ENCODE measurements at regions not wholly inside any gene's neighbourhood (a gene's known extent, or its start where the extent isn't known, plus 50 kb on each side); places are given as distances from the start of the nearest gene placed in this dataset.

DNA sequence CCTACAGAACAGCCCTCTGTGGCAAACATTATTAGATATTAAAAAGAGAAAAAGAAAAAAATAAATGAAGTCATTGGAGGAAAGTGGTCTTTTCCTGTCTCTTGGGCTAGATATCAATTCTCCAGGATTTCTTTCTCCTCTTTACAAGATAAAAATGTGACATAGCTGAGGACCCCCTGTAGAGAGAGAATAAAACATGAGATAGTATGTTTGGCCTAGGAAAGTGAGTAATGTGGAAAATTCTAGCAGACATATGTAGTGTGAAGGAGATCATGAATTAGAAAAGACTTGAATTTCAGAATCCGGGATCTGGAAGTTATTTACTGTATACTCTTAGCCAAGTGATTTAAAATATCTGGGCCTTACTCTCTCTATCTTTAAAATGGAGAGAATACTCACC is 823.1 kb downstream of the TLR4 start (continued):
- TF ChIP-seq, protein P1, sequence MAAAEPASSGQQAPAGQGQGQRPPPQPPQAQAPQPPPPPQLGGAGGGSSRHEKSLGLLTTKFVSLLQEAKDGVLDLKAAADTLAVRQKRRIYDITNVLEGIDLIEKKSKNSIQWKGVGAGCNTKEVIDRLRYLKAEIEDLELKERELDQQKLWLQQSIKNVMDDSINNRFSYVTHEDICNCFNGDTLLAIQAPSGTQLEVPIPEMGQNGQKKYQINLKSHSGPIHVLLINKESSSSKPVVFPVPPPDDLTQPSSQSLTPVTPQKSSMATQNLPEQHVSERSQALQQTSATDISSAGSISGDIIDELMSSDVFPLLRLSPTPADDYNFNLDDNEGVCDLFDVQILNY (CRISPR knock-in tag; IDR thresholded peaks at IDR 0.05) = no peak
- TF ChIP-seq IRF2 (CRISPR knock-in tag; IDR thresholded peaks at IDR 0.05; ENCODE audit: borderline replicate concordance, low read depth) (no peak), FOXJ3 (CRISPR knock-in tag; IDR thresholded peaks at IDR 0.05; ENCODE audit: borderline replicate concordance) (no peak)

DNA sequence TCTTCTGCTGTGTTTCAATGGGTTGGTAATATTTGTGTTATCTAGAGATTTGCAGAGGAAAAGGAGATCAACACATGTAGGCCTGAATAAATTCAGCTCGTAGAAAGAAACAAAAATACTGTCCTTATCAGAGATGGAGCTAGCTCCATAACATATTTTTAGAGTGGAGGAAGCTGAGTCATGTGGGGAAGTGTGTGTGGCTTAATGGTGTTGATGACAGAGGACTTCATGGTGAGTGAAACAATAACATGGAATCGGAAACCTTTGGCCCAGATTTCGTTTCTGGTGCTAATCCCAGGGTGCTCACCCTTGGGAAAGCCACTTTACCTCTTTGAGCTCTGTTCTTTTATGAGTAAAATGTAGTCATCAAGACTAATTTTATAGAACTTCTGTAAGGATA is 825.0 kb downstream of the TLR4 start:
- TF ChIP-seq, protein P2, sequence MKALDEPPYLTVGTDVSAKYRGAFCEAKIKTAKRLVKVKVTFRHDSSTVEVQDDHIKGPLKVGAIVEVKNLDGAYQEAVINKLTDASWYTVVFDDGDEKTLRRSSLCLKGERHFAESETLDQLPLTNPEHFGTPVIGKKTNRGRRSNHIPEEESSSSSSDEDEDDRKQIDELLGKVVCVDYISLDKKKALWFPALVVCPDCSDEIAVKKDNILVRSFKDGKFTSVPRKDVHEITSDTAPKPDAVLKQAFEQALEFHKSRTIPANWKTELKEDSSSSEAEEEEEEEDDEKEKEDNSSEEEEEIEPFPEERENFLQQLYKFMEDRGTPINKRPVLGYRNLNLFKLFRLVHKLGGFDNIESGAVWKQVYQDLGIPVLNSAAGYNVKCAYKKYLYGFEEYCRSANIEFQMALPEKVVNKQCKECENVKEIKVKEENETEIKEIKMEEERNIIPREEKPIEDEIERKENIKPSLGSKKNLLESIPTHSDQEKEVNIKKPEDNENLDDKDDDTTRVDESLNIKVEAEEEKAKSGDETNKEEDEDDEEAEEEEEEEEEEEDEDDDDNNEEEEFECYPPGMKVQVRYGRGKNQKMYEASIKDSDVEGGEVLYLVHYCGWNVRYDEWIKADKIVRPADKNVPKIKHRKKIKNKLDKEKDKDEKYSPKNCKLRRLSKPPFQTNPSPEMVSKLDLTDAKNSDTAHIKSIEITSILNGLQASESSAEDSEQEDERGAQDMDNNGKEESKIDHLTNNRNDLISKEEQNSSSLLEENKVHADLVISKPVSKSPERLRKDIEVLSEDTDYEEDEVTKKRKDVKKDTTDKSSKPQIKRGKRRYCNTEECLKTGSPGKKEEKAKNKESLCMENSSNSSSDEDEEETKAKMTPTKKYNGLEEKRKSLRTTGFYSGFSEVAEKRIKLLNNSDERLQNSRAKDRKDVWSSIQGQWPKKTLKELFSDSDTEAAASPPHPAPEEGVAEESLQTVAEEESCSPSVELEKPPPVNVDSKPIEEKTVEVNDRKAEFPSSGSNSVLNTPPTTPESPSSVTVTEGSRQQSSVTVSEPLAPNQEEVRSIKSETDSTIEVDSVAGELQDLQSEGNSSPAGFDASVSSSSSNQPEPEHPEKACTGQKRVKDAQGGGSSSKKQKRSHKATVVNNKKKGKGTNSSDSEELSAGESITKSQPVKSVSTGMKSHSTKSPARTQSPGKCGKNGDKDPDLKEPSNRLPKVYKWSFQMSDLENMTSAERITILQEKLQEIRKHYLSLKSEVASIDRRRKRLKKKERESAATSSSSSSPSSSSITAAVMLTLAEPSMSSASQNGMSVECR (CRISPR knock-in tag; IDR thresholded peaks at IDR 0.05; ENCODE audit: borderline replicate concordance) = no peak
- Mint-ChIP-seq H3K36me3 (no peaks in the 10 kb centered on the region), H3K9me3 (no peaks in the 10 kb centered on the region), H3K27ac (no peak overlapping the region), H3K4me1 (peaks cover 4% of the 10 kb centered on the region; the same call in 1 of the 2 replicates), H3K4me3 (no peak overlapping the region), H3K27me3 (ENCODE audit: low read depth) (no peaks in the 10 kb centered on the region)
- ChIA-PET POLR2A (no interaction called here), CTCF (no interaction called here)
- ATAC-seq = no peak
- DNase-seq (ENCODE audit: low spot score) = no peak

DNA sequence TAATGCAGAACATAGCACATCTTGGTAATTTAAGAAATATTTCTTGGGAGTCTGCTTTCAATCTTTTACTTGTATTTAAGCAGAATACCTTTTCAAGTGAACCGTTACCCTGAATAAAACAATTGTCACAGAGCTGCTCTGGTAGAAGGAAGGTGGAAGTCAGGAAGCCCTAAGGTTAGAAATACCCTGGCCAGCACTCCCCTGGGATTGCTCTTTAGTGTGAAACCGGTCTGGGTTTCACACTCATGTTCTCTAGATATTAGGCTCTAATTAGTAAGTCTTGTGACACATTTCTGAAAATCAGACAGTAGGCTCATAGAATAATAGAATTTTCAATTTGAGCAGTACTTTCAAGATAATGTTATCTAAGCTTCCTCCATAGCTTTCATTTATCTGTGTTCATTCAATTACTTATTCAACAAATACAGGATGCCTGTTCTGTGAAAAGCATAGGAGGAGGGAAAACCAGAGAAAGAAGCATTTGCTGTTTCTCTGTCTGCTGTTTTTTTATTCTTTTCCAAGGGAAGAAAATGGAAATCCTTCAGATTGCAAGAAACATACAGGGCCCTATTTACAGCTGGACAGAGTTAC is 825.5 kb downstream of the TLR4 start:
- ChIA-PET CTCF (no interaction called here), POLR2A (no interaction called here)
- DNase-seq (ENCODE audit: low spot score) (no peak), ATAC-seq (no peak)
- no peak overlapping the region for H3K27ac Mint-ChIP-seq
- no peaks in the 10 kb centered on the region for H3K27me3 Mint-ChIP-seq (ENCODE audit: low read depth)
- peaks cover 4% of the 10 kb centered on the region; the same call in 1 of the 2 replicates for H3K4me1 Mint-ChIP-seq
- H3K9me3 Mint-ChIP-seq = no peaks in the 10 kb centered on the region
- no peak overlapping the region for H3K4me3 Mint-ChIP-seq
- H3K36me3 Mint-ChIP-seq = no peaks in the 10 kb centered on the region
- TF ChIP-seq ZNF416 (CRISPR knock-in tag; IDR thresholded peaks at IDR 0.05) = no peak
- TF ChIP-seq GRHL2 (CRISPR knock-in tag; IDR thresholded peaks at IDR 0.05; ENCODE audit: insufficient replicate concordance, severe bottlenecking) = no peak
- no peak for TF ChIP-seq NFATC4 (CRISPR knock-in tag; IDR thresholded peaks at IDR 0.05)
- TF ChIP-seq MXD4 (CRISPR knock-in tag; IDR thresholded peaks at IDR 0.05; ENCODE audit: borderline replicate concordance) = no peak
- TF ChIP-seq, protein P3, sequence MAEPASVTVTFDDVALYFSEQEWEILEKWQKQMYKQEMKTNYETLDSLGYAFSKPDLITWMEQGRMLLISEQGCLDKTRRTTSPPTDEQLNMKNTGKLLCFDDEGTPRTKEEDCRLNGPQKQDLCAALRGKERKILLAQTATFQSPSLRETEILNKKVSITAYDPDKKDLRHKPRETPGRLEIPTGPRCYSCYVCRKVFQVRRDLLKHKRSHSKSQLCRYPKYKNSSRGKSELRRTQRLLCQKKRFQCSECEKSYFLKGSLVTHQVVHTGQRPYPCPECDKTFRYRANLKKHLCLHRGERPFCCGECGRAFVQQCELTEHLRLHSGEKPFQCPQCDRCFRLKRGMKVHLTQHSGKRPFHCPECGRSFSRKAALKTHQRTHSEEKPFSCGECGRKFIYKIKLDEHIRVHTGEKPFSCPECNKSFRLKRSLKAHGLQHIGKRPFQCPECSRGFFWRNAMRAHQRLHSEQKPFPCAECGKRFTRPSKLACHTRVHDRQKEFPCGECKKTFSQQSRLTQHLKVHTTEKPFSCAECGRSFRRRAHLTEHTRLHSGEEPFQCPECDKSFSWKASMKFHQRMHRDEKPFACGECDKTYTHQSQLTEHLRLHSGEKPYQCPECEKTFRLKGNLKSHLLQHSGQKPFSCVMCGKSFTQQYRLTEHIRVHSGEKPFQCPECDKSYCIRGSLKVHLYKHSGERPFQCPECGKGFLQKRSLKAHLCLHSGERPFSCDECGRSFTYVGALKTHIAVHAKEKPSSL (CRISPR knock-in tag; conservative IDR thresholded peaks at IDR 0.05) = no peak
- TF ChIP-seq, protein P4, sequence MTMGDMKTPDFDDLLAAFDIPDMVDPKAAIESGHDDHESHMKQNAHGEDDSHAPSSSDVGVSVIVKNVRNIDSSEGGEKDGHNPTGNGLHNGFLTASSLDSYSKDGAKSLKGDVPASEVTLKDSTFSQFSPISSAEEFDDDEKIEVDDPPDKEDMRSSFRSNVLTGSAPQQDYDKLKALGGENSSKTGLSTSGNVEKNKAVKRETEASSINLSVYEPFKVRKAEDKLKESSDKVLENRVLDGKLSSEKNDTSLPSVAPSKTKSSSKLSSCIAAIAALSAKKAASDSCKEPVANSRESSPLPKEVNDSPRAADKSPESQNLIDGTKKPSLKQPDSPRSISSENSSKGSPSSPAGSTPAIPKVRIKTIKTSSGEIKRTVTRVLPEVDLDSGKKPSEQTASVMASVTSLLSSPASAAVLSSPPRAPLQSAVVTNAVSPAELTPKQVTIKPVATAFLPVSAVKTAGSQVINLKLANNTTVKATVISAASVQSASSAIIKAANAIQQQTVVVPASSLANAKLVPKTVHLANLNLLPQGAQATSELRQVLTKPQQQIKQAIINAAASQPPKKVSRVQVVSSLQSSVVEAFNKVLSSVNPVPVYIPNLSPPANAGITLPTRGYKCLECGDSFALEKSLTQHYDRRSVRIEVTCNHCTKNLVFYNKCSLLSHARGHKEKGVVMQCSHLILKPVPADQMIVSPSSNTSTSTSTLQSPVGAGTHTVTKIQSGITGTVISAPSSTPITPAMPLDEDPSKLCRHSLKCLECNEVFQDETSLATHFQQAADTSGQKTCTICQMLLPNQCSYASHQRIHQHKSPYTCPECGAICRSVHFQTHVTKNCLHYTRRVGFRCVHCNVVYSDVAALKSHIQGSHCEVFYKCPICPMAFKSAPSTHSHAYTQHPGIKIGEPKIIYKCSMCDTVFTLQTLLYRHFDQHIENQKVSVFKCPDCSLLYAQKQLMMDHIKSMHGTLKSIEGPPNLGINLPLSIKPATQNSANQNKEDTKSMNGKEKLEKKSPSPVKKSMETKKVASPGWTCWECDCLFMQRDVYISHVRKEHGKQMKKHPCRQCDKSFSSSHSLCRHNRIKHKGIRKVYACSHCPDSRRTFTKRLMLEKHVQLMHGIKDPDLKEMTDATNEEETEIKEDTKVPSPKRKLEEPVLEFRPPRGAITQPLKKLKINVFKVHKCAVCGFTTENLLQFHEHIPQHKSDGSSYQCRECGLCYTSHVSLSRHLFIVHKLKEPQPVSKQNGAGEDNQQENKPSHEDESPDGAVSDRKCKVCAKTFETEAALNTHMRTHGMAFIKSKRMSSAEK (CRISPR knock-in tag; IDR thresholded peaks at IDR 0.05; ENCODE audit: borderline replicate concordance) = no peak
- TF ChIP-seq TP53 (CRISPR knock-in tag; IDR thresholded peaks at IDR 0.05) = no peak
- TF ChIP-seq, protein P5, sequence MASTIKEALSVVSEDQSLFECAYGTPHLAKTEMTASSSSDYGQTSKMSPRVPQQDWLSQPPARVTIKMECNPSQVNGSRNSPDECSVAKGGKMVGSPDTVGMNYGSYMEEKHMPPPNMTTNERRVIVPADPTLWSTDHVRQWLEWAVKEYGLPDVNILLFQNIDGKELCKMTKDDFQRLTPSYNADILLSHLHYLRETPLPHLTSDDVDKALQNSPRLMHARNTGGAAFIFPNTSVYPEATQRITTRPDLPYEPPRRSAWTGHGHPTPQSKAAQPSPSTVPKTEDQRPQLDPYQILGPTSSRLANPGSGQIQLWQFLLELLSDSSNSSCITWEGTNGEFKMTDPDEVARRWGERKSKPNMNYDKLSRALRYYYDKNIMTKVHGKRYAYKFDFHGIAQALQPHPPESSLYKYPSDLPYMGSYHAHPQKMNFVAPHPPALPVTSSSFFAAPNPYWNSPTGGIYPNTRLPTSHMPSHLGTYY (CRISPR knock-in tag; IDR thresholded peaks at IDR 0.05) = no peak
- TF ChIP-seq, protein P6, sequence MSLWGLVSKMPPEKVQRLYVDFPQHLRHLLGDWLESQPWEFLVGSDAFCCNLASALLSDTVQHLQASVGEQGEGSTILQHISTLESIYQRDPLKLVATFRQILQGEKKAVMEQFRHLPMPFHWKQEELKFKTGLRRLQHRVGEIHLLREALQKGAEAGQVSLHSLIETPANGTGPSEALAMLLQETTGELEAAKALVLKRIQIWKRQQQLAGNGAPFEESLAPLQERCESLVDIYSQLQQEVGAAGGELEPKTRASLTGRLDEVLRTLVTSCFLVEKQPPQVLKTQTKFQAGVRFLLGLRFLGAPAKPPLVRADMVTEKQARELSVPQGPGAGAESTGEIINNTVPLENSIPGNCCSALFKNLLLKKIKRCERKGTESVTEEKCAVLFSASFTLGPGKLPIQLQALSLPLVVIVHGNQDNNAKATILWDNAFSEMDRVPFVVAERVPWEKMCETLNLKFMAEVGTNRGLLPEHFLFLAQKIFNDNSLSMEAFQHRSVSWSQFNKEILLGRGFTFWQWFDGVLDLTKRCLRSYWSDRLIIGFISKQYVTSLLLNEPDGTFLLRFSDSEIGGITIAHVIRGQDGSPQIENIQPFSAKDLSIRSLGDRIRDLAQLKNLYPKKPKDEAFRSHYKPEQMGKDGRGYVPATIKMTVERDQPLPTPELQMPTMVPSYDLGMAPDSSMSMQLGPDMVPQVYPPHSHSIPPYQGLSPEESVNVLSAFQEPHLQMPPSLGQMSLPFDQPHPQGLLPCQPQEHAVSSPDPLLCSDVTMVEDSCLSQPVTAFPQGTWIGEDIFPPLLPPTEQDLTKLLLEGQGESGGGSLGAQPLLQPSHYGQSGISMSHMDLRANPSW (CRISPR knock-in tag; conservative IDR thresholded peaks at IDR 0.05; ENCODE audit: low read depth) = no peak
- TF ChIP-seq NR3C1 (CRISPR knock-in tag; conservative IDR thresholded peaks at IDR 0.05; ENCODE audit: low read depth) = no peak
- TF ChIP-seq MYBL2 (CRISPR knock-in tag; IDR thresholded peaks at IDR 0.05) = no peak
- no peak for TF ChIP-seq ZNF138 (CRISPR knock-in tag; conservative IDR thresholded peaks at IDR 0.05)

Data from WTC11 (cell line).